ENCODE measurements at regions not wholly inside any gene's neighbourhood (a gene's known extent, or its start where the extent isn't known, plus 50 kb on each side); places are given as distances from the start of the nearest gene placed in this dataset.

GRCh38 chr18:61734396-61734795 is 158.4 kb downstream of the RNF152 start:
- TF ChIP-seq CTCF (IDR thresholded peaks at IDR 0.05), result no peak
- no peak for TF ChIP-seq EP300 (IDR thresholded peaks at IDR 0.05)

Data from ovary (tissue), 3 donors.